Keratinocyte (primary cell): ENCODE measurements at regions not wholly inside any gene's neighbourhood (a gene's known extent, or its start where the extent isn't known, plus 50 kb on each side); places are given as distances from the start of the nearest gene placed in this dataset.

ENCODE experiments used
- DNase-seq: peaks from one replicate; pipeline ENCODE4 v3.0.0-alpha.2; 2011; ENCODE audit warnings: low read depth, missing footprints, low spot score
- FAIRE-seq: peaks from 2 replicates; lab custom pipeline; 2011; peaks lifted over from hg19 to GRCh38; lab: Jason Lieb, UNC
- H2AFZ ChIP-seq: 2 replicates; pipeline ENCODE4 v1.6.0; 2012; ENCODE audit warnings: low read length, control low read depth, inconsistent platforms; ENCODE audit not compliant: control insufficient read depth
- H3K27ac ChIP-seq: 2 replicates; pipeline ENCODE4 v1.5.1; 2011; ENCODE audit warnings: low read length; ENCODE audit not compliant: control insufficient read depth, insufficient read depth
- H3K27me3 ChIP-seq: 3 replicates; pipeline ENCODE4 v1.6.0; 2011; ENCODE audit warnings: low read length; ENCODE audit not compliant: control insufficient read depth, insufficient read depth; ENCODE audit errors: extremely low read depth
- H3K36me3 ChIP-seq, 2 experiments: 2 replicates in 1 of 2; 3 replicates in 1 of 2; pipeline ENCODE4 v1.5.1; 2011; ENCODE audit warnings: low read length in 2 of 2, mild to moderate bottlenecking in 1 of 2; ENCODE audit not compliant: control insufficient read depth in 2 of 2, insufficient read depth in 2 of 2; ENCODE audit errors: extremely low read depth in 1 of 2
- H3K4me1 ChIP-seq: 3 replicates; pipeline ENCODE4 v1.5.1; 2011; ENCODE audit warnings: low read length; ENCODE audit not compliant: control insufficient read depth, insufficient read depth; ENCODE audit errors: extremely low read depth
- H3K4me2 ChIP-seq: 3 replicates; pipeline ENCODE4 v1.6.0; 2011; ENCODE audit warnings: low read depth, low read length; ENCODE audit not compliant: control insufficient read depth, insufficient read depth; ENCODE audit errors: extremely low read depth
- H3K4me3 ChIP-seq, 3 experiments: fragments of 200-600 bp in 1 of 3; sonication (generic) in 1 of 3; 2 replicates in 2 of 3; 3 replicates in 1 of 3; pipeline ENCODE4 v1.5.1; 2011 to 2016; ENCODE audit warnings: low read length in 3 of 3, mild to moderate bottlenecking in 3 of 3, control low read depth in 2 of 3, inconsistent platforms in 1 of 3, low read depth in 1 of 3, mixed read lengths in 1 of 3, mixed run types in 1 of 3, moderate library complexity in 1 of 3; ENCODE audit not compliant: control insufficient read depth in 2 of 3, insufficient read depth in 2 of 3; ENCODE audit errors: extremely low read depth in 1 of 3
- H3K79me2 ChIP-seq: 2 replicates; pipeline ENCODE4 v1.6.0; 2012; ENCODE audit warnings: low read length; ENCODE audit not compliant: control insufficient read depth, insufficient read depth
- H3K9ac ChIP-seq: 3 replicates; pipeline ENCODE4 v1.6.0; 2011; ENCODE audit warnings: low read length; ENCODE audit not compliant: control insufficient read depth, insufficient read depth; ENCODE audit errors: extremely low read depth
- H3K9me1 ChIP-seq: 3 replicates; pipeline ENCODE4 v1.6.0; 2011; ENCODE audit warnings: low read length; ENCODE audit not compliant: control insufficient read depth, insufficient read depth; ENCODE audit errors: extremely low read depth
- H3K9me3 ChIP-seq: 2 replicates; pipeline ENCODE4 v1.5.1; 2012; ENCODE audit warnings: low read depth, low read length; ENCODE audit not compliant: control insufficient read depth
- H4K20me1 ChIP-seq: 3 replicates; pipeline ENCODE4 v1.6.0; 2011; ENCODE audit warnings: low read length; ENCODE audit not compliant: control insufficient read depth, insufficient read depth; ENCODE audit errors: extremely low read depth
- EZH2 ChIP-seq: IDR thresholded peaks from one replicate; pipeline ENCODE4 v1.6.1; 2012; ENCODE audit warnings: inconsistent platforms, mild to moderate bottlenecking, low read length, moderate library complexity
- dilution Hi-C: fragments of 300-500 bp; cut with MboI; formaldehyde crosslinking; loops from one replicate; pipeline ENCODE4 v1.7.0; 2020; ENCODE audit warnings: low sequenced_read_pairs; ENCODE audit not compliant: extremely low pct_ligation_motif_present
- TF ChIP-seq, protein P1 (sequence below), 3 experiments: IDR thresholded peaks in 1 of 3; conservative IDR thresholded peaks in 1 of 3; optimal IDR thresholded peaks in 1 of 3; 2 replicates in 2 of 3; 3 replicates in 1 of 3; pipeline versions ENCODE3 to v1.5.1; 2011; ENCODE audit warnings: low read length in 3 of 3, mild to moderate bottlenecking in 3 of 3, moderate library complexity in 2 of 3, control low read depth in 1 of 3, inconsistent platforms in 1 of 3; ENCODE audit not compliant: insufficient read depth in 2 of 3; ENCODE audit errors: extremely low read depth in 1 of 3

- Histone ChIP-seq H2AFZ (no peak overlapping the region), H3K9me1 (no peaks in the 10 kb centered on the region), H3K4me2 (no peak overlapping the region), H3K27ac (no peak overlapping the region), H3K36me3 (no peaks in the 10 kb centered on the region), H3K4me1 (no peaks in the 10 kb centered on the region), H3K79me2 (no peaks in the 10 kb centered on the region), H3K27me3 (no peaks in the 10 kb centered on the region), H3K9ac (no peak overlapping the region), H3K9me3 (no peaks in the 10 kb centered on the region), H3K4me3 (no peak overlapping the region), H4K20me1 (no peaks in the 10 kb centered on the region)
- DNase-seq (no peak), FAIRE-seq (no peak)
- TF ChIP-seq, protein P1, sequence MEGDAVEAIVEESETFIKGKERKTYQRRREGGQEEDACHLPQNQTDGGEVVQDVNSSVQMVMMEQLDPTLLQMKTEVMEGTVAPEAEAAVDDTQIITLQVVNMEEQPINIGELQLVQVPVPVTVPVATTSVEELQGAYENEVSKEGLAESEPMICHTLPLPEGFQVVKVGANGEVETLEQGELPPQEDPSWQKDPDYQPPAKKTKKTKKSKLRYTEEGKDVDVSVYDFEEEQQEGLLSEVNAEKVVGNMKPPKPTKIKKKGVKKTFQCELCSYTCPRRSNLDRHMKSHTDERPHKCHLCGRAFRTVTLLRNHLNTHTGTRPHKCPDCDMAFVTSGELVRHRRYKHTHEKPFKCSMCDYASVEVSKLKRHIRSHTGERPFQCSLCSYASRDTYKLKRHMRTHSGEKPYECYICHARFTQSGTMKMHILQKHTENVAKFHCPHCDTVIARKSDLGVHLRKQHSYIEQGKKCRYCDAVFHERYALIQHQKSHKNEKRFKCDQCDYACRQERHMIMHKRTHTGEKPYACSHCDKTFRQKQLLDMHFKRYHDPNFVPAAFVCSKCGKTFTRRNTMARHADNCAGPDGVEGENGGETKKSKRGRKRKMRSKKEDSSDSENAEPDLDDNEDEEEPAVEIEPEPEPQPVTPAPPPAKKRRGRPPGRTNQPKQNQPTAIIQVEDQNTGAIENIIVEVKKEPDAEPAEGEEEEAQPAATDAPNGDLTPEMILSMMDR (optimal IDR thresholded peaks at IDR 0.05 in 1 of 3, IDR thresholded peaks at IDR 0.05 in 1 of 3, conservative IDR thresholded peaks at IDR 0.05 in 1 of 3; ENCODE audit: extremely low read depth in 1 of 3, insufficient read depth in 2 of 3, low read length in 3 of 3): no peak
- no peak for TF ChIP-seq EZH2
- dilution Hi-C loops: no loop called here
Observed at GRCh38 chr6:146881228-146882181, 282.7 kb downstream of the ADGB start.

- Histone ChIP-seq H3K36me3 (no peaks in the 10 kb centered on the region), H3K27me3 (no peaks in the 10 kb centered on the region), H3K9ac (no peak overlapping the region), H3K9me1 (no peaks in the 10 kb centered on the region), H3K4me3 (no peak overlapping the region), H3K4me2 (no peak overlapping the region), H3K27ac (no peak overlapping the region), H3K9me3 (no peaks in the 10 kb centered on the region), H3K79me2 (no peaks in the 10 kb centered on the region), H2AFZ (no peak overlapping the region), H3K4me1 (no peaks in the 10 kb centered on the region), H4K20me1 (no peaks in the 10 kb centered on the region)
- dilution Hi-C loops: no loop called here
- TF ChIP-seq EZH2: no peak
- TF ChIP-seq, protein P1 (optimal IDR thresholded peaks at IDR 0.05 in 1 of 3, IDR thresholded peaks at IDR 0.05 in 1 of 3, conservative IDR thresholded peaks at IDR 0.05 in 1 of 3; ENCODE audit: extremely low read depth in 1 of 3, insufficient read depth in 2 of 3, low read length in 3 of 3): no peak
- FAIRE-seq (no peak), DNase-seq (no peak)
Observed at GRCh38 chr6:146883640-146884531, 285.1 kb downstream of the ADGB start.
